ENCODE measurements at regions not wholly inside any gene's neighbourhood (a gene's known extent, or its start where the extent isn't known, plus 50 kb on each side); places are given as distances from the start of the nearest gene placed in this dataset.
A peak's percentile ranks its signal among the peaks of the same experiment; 100 is the strongest.

DNA sequence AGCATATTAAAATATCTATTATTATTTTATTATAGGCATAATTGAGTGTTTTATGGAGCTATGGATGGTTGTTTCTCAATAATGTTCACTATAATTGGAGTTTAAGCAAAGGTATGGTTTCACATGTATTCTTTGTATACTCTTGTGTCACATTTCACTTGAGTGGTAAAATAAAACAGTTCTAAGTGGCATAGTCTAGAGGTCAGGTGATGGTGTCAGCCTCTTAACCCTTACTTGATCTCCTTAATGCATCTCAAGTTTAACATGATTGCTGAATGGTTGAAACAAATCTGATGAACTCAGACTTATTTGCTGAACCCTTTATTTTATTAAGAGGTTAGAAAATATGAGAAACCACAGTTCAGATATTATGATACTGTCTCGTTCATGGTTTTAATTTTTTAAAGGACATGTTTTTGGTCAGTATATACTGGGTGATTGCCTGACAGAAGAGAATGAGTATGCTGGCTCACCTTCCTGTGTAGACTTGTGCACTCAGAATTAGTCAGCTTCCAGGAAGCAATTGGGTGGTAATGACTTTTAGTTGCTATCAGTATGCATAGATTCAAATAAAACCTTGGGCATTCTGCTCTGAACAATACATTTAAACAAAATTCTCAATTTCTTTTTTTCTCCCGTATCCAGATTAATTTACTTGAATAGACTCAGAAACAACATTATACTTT is 464.6 kb downstream of the PCNX1 start:
- ATAC-seq (no peak), DNase-seq (ENCODE audit: low spot score) (no peak)
- TF ChIP-seq POLR2AphosphoS5 (IDR thresholded peaks at IDR 0.05; ENCODE audit: low read depth) (no peak), EZH2 (IDR thresholded peaks at IDR 0.05; ENCODE audit: low read depth, unreplicated experiment) (no peak), STAT1 (IDR thresholded peaks at IDR 0.05; ENCODE audit: unreplicated experiment) (no peak), EZH2phosphoT487 (IDR thresholded peaks at IDR 0.05; ENCODE audit: unreplicated experiment) (no peak), JUNB (IDR thresholded peaks at IDR 0.05; ENCODE audit: unreplicated experiment) (no peak), CREB1 (CRISPR knock-in tag; IDR thresholded peaks at IDR 0.05; ENCODE audit: low read depth) (no peak), ZNF331 (CRISPR knock-in tag; IDR thresholded peaks at IDR 0.05; ENCODE audit: low read depth) (no peak), ZNF114 (CRISPR knock-in tag; IDR thresholded peaks at IDR 0.05) (no peak), NANOG (IDR thresholded peaks at IDR 0.05; ENCODE audit: borderline replicate concordance) (no peak)
- TF ChIP-seq, protein P1, sequence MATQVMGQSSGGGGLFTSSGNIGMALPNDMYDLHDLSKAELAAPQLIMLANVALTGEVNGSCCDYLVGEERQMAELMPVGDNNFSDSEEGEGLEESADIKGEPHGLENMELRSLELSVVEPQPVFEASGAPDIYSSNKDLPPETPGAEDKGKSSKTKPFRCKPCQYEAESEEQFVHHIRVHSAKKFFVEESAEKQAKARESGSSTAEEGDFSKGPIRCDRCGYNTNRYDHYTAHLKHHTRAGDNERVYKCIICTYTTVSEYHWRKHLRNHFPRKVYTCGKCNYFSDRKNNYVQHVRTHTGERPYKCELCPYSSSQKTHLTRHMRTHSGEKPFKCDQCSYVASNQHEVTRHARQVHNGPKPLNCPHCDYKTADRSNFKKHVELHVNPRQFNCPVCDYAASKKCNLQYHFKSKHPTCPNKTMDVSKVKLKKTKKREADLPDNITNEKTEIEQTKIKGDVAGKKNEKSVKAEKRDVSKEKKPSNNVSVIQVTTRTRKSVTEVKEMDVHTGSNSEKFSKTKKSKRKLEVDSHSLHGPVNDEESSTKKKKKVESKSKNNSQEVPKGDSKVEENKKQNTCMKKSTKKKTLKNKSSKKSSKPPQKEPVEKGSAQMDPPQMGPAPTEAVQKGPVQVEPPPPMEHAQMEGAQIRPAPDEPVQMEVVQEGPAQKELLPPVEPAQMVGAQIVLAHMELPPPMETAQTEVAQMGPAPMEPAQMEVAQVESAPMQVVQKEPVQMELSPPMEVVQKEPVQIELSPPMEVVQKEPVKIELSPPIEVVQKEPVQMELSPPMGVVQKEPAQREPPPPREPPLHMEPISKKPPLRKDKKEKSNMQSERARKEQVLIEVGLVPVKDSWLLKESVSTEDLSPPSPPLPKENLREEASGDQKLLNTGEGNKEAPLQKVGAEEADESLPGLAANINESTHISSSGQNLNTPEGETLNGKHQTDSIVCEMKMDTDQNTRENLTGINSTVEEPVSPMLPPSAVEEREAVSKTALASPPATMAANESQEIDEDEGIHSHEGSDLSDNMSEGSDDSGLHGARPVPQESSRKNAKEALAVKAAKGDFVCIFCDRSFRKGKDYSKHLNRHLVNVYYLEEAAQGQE (IDR thresholded peaks at IDR 0.05; ENCODE audit: unreplicated experiment), result no peak
- TF ChIP-seq, protein P2, sequence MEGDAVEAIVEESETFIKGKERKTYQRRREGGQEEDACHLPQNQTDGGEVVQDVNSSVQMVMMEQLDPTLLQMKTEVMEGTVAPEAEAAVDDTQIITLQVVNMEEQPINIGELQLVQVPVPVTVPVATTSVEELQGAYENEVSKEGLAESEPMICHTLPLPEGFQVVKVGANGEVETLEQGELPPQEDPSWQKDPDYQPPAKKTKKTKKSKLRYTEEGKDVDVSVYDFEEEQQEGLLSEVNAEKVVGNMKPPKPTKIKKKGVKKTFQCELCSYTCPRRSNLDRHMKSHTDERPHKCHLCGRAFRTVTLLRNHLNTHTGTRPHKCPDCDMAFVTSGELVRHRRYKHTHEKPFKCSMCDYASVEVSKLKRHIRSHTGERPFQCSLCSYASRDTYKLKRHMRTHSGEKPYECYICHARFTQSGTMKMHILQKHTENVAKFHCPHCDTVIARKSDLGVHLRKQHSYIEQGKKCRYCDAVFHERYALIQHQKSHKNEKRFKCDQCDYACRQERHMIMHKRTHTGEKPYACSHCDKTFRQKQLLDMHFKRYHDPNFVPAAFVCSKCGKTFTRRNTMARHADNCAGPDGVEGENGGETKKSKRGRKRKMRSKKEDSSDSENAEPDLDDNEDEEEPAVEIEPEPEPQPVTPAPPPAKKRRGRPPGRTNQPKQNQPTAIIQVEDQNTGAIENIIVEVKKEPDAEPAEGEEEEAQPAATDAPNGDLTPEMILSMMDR (conservative IDR thresholded peaks at IDR 0.05; ENCODE audit: low read depth in 2 of 2), result no peak
- TF ChIP-seq, protein P3, sequence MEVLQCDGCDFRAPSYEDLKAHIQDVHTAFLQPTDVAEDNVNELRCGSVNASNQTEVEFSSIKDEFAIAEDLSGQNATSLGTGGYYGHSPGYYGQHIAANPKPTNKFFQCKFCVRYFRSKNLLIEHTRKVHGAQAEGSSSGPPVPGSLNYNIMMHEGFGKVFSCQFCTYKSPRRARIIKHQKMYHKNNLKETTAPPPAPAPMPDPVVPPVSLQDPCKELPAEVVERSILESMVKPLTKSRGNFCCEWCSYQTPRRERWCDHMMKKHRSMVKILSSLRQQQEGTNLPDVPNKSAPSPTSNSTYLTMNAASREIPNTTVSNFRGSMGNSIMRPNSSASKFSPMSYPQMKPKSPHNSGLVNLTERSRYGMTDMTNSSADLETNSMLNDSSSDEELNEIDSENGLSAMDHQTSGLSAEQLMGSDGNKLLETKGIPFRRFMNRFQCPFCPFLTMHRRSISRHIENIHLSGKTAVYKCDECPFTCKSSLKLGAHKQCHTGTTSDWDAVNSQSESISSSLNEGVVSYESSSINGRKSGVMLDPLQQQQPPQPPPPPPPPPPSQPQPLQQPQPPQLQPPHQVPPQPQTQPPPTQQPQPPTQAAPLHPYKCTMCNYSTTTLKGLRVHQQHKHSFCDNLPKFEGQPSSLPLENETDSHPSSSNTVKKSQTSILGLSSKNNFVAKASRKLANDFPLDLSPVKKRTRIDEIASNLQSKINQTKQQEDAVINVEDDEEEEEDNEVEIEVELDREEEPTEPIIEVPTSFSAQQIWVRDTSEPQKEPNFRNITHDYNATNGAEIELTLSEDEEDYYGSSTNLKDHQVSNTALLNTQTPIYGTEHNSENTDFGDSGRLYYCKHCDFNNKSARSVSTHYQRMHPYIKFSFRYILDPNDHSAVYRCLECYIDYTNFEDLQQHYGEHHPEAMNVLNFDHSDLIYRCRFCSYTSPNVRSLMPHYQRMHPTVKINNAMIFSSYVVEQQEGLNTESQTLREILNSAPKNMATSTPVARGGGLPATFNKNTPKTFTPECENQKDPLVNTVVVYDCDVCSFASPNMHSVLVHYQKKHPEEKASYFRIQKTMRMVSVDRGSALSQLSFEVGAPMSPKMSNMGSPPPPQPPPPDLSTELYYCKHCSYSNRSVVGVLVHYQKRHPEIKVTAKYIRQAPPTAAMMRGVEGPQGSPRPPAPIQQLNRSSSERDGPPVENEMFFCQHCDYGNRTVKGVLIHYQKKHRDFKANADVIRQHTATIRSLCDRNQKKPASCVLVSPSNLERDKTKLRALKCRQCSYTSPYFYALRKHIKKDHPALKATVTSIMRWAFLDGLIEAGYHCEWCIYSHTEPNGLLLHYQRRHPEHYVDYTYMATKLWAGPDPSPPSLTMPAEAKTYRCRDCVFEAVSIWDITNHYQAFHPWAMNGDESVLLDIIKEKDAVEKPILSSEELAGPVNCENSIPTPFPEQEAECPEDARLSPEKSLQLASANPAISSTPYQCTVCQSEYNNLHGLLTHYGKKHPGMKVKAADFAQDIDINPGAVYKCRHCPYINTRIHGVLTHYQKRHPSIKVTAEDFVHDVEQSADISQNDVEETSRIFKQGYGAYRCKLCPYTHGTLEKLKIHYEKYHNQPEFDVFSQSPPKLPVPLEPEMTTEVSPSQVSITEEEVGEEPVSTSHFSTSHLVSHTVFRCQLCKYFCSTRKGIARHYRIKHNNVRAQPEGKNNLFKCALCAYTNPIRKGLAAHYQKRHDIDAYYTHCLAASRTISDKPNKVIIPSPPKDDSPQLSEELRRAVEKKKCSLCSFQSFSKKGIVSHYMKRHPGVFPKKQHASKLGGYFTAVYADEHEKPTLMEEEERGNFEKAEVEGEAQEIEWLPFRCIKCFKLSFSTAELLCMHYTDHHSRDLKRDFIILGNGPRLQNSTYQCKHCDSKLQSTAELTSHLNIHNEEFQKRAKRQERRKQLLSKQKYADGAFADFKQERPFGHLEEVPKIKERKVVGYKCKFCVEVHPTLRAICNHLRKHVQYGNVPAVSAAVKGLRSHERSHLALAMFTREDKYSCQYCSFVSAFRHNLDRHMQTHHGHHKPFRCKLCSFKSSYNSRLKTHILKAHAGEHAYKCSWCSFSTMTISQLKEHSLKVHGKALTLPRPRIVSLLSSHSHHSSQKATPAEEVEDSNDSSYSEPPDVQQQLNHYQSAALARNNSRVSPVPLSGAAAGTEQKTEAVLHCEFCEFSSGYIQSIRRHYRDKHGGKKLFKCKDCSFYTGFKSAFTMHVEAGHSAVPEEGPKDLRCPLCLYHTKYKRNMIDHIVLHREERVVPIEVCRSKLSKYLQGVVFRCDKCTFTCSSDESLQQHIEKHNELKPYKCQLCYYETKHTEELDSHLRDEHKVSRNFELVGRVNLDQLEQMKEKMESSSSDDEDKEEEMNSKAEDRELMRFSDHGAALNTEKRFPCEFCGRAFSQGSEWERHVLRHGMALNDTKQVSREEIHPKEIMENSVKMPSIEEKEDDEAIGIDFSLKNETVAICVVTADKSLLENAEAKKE (CRISPR knock-in tag; IDR thresholded peaks at IDR 0.05), result no peak
- TF ChIP-seq, protein P4, sequence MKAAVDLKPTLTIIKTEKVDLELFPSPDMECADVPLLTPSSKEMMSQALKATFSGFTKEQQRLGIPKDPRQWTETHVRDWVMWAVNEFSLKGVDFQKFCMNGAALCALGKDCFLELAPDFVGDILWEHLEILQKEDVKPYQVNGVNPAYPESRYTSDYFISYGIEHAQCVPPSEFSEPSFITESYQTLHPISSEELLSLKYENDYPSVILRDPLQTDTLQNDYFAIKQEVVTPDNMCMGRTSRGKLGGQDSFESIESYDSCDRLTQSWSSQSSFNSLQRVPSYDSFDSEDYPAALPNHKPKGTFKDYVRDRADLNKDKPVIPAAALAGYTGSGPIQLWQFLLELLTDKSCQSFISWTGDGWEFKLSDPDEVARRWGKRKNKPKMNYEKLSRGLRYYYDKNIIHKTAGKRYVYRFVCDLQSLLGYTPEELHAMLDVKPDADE (IDR thresholded peaks at IDR 0.05), result no peak
- Mint-ChIP-seq H3K9me3 (peaks cover 13% of the 10 kb centered on the region), H3K27ac (peak overlapping the region; percentile 3), H3K4me3 (no peak overlapping the region), H3K4me1 (peaks cover 7% of the 10 kb centered on the region), H3K27me3 (ENCODE audit: insufficient read depth, low read depth, poor library complexity) (peaks cover 4% of the 10 kb centered on the region), H3K36me3 (ENCODE audit: low read depth) (peaks cover 19% of the 10 kb centered on the region; the same call in 2 of the 3 replicates)
- H3K27ac ChIP-seq (ENCODE audit: low read depth), result no peak overlapping the region
- H3K27me3 ChIP-seq (ENCODE audit: insufficient read depth), result no peaks in the 10 kb centered on the region
- H3K4me2 ChIP-seq, result no peak overlapping the region
- H3K36me3 ChIP-seq (ENCODE audit: insufficient read depth), result 0 out of 2 replicates have a peak, but pooled peaks cover 4% of the 10 kb centered on the region
- H3F3A ChIP-seq (replicated peaks; ENCODE audit: low read depth), result no peaks in the 10 kb centered on the region
- H3K4me1 ChIP-seq (ENCODE audit: insufficient read depth), result peaks cover 6% of the 10 kb centered on the region; the same call in 1 of the 2 replicates
- H4K20me1 ChIP-seq (replicated peaks; ENCODE audit: insufficient read depth), result no peaks in the 10 kb centered on the region
- H3K9me2 ChIP-seq (ENCODE audit: insufficient read depth), result no peaks in the 10 kb centered on the region
- no peak overlapping the region for H3K4me3 ChIP-seq
- H2AFZ ChIP-seq, result no peak overlapping the region
- peaks cover 78% of the 10 kb centered on the region for H3K79me2 ChIP-seq (replicated peaks; ENCODE audit: insufficient read depth)

Measured in GM23338 (cell line).